ENCODE measurements at regions not wholly inside any gene's neighbourhood (a gene's known extent, or its start where the extent isn't known, plus 50 kb on each side); places are given as distances from the start of the nearest gene placed in this dataset.

DNA sequence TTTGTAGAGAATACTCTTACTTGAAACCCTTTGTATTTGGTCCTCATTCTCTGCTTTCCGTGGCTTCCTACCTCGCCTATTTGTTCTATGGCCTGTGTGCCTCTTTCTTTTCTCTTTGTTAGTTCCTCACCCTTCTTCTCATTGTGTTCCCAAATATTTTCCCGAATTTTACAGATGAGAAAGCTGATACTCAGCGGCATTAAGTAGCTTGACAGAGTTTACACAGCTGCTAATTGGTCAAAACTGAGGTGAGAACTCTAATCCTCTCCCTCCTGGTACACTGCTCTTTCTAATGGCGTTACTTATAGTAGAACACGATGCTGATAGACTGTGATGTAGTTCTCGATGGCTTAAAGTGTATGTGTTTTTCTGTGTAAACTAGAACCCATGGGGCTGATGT, 80.7 kb upstream of the HDAC9 start:
- TF ChIP-seq JUNB (IDR thresholded peaks at IDR 0.05) (no peak), MYC (IDR thresholded peaks at IDR 0.05; ENCODE audit: borderline replicate concordance, low read length) (no peak), POLR2A (IDR thresholded peaks at IDR 0.05; ENCODE audit: low read length) (no peak), RAD21 (conservative IDR thresholded peaks at IDR 0.05 in 1 of 2, IDR thresholded peaks at IDR 0.05 in 1 of 2) (no peak), ESRRA (IDR thresholded peaks at IDR 0.05; ENCODE audit: borderline replicate concordance, low read length) (no peak), TFCP2L1 (CRISPR knock-in tag; IDR thresholded peaks at IDR 0.05) (no peak), NPAS2 (CRISPR knock-in tag; IDR thresholded peaks at IDR 0.05; ENCODE audit: borderline replicate concordance) (no peak), EP300 (IDR thresholded peaks at IDR 0.05) (no peak), RCOR1 (IDR thresholded peaks at IDR 0.05; ENCODE audit: low read depth, low read length) (no peak)
- TF ChIP-seq, protein P1, sequence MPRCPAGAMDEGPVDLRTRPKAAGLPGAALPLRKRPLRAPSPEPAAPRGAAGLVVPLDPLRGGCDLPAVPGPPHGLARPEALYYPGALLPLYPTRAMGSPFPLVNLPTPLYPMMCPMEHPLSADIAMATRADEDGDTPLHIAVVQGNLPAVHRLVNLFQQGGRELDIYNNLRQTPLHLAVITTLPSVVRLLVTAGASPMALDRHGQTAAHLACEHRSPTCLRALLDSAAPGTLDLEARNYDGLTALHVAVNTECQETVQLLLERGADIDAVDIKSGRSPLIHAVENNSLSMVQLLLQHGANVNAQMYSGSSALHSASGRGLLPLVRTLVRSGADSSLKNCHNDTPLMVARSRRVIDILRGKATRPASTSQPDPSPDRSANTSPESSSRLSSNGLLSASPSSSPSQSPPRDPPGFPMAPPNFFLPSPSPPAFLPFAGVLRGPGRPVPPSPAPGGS (IDR thresholded peaks at IDR 0.05) = no peak
- TF ChIP-seq, protein P2, sequence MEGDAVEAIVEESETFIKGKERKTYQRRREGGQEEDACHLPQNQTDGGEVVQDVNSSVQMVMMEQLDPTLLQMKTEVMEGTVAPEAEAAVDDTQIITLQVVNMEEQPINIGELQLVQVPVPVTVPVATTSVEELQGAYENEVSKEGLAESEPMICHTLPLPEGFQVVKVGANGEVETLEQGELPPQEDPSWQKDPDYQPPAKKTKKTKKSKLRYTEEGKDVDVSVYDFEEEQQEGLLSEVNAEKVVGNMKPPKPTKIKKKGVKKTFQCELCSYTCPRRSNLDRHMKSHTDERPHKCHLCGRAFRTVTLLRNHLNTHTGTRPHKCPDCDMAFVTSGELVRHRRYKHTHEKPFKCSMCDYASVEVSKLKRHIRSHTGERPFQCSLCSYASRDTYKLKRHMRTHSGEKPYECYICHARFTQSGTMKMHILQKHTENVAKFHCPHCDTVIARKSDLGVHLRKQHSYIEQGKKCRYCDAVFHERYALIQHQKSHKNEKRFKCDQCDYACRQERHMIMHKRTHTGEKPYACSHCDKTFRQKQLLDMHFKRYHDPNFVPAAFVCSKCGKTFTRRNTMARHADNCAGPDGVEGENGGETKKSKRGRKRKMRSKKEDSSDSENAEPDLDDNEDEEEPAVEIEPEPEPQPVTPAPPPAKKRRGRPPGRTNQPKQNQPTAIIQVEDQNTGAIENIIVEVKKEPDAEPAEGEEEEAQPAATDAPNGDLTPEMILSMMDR (IDR thresholded peaks at IDR 0.05) = no peak
